Lower leg skin (tissue), 3 donors: ENCODE measurements at regions not wholly inside any gene's neighbourhood (a gene's known extent, or its start where the extent isn't known, plus 50 kb on each side); places are given as distances from the start of the nearest gene placed in this dataset.

ENCODE experiments used
- POLR2A ChIP-seq, 2 donors: fragments of 450-650 bp; IDR thresholded peaks; one replicate each; pipeline ENCODE4 v1.6.1; 2016 to 2017; ENCODE audit warnings: antibody characterized with exemption in 2 of 2, mild to moderate bottlenecking in 1 of 2, moderate library complexity in 1 of 2
- TF ChIP-seq, protein P1 (sequence below), 3 donors: fragments of 450-650 bp; IDR thresholded peaks; one replicate each; pipeline ENCODE4 v1.5.1; 2016; ENCODE audit warnings: antibody characterized with exemption in 3 of 3, mild to moderate bottlenecking in 3 of 3, moderate library complexity in 2 of 3

DNA sequence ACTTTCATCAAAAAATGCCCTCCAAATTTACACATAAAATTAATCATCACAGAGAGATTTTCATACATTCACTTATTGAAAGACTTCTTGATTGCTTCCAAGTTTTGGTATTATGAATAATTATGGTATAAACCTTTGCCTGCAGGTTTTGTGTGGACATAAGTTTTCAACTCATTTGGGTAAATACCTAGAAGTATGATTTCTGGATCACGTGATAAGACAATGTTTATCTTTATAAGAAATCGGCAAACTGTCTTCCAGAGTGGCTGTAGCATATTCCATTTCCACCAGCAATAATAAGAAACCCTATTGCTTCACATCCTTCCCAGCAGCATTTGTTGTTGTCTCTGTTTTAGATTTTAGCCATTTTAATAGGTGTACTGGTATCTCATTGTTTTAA lies 1507.0 kb upstream of the IGFBP7 start:
- TF ChIP-seq, protein P1, sequence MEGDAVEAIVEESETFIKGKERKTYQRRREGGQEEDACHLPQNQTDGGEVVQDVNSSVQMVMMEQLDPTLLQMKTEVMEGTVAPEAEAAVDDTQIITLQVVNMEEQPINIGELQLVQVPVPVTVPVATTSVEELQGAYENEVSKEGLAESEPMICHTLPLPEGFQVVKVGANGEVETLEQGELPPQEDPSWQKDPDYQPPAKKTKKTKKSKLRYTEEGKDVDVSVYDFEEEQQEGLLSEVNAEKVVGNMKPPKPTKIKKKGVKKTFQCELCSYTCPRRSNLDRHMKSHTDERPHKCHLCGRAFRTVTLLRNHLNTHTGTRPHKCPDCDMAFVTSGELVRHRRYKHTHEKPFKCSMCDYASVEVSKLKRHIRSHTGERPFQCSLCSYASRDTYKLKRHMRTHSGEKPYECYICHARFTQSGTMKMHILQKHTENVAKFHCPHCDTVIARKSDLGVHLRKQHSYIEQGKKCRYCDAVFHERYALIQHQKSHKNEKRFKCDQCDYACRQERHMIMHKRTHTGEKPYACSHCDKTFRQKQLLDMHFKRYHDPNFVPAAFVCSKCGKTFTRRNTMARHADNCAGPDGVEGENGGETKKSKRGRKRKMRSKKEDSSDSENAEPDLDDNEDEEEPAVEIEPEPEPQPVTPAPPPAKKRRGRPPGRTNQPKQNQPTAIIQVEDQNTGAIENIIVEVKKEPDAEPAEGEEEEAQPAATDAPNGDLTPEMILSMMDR (IDR thresholded peaks at IDR 0.05) = no peak
- TF ChIP-seq POLR2A (IDR thresholded peaks at IDR 0.05) = no peak
